BE2C (cell line): ENCODE measurements at regions not wholly inside any gene's neighbourhood (a gene's known extent, or its start where the extent isn't known, plus 50 kb on each side); places are given as distances from the start of the nearest gene placed in this dataset.
"Not testable (repeated sequence)": the region's sequence is repeated elsewhere in the genome, so short reads cannot be mapped to it uniquely, and the experiment has no call there.

Source experiments
- DNase-seq: peaks from one replicate; pipeline ENCODE4 v3.0.0-alpha.2; 2020
- H3K27me3 ChIP-seq: fragments of 250-450 bp; sonication (Bioruptor Pico); 2 replicates; pipeline ENCODE4 v1.5.1; 2020; ENCODE audit warnings: mild to moderate bottlenecking
- H3K36me3 ChIP-seq: fragments of 250-450 bp; sonication (Bioruptor Pico); 2 replicates; pipeline ENCODE4 v1.5.1; 2020; ENCODE audit warnings: mild to moderate bottlenecking
- H3K4me1 ChIP-seq: fragments of 250-450 bp; sonication (Bioruptor Pico); 2 replicates; pipeline ENCODE4 v1.5.1; 2020
- H3K4me3 ChIP-seq: 2 replicates; pipeline ENCODE4 v1.5.1; 2011; ENCODE audit warnings: low read depth, low read length
- H3K9me3 ChIP-seq: fragments of 250-450 bp; sonication (Bioruptor Pico); 2 replicates; pipeline ENCODE4 v1.5.1; 2020
- CTCF ChIP-seq: IDR thresholded peaks from 2 replicates; pipeline ENCODE4 v1.5.1; 2012; ENCODE audit warnings: mild to moderate bottlenecking, low read depth, low read length

DNA sequence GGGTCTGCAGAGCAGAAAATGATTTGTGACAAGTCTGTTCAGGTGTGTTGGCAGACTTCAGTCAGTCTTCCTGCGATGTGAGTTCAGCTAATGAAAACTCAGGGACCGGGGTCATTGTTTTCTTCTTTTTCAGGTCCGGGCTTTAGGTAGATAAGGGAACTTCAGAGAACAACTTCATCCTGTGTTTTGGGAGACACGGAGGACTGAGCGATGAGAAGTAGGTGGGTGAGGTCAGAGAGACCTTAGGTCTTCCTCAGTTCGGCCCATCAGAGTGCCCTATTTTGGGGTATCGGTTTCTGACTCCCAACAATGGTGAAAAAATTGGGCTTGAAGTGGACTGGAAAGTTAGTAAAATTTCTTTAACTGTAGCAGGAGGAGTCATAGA is 88.9 kb upstream of the ATF7IP2 start:
- Histone ChIP-seq H3K4me3 (no peak overlapping the region), H3K4me1 (no peaks in the 10 kb centered on the region), H3K36me3 (no peaks in the 10 kb centered on the region), H3K9me3 (no peaks in the 10 kb centered on the region), H3K27me3 (no peaks in the 10 kb centered on the region)
- TF ChIP-seq CTCF = no peak
- DNase-seq = no peak

GRCh38 chr16:10297341-10298006 is 88.4 kb upstream of the ATF7IP2 start:
- Histone ChIP-seq H3K4me3 (no peak overlapping the region), H3K36me3 (no peaks in the 10 kb centered on the region), H3K27me3 (no peaks in the 10 kb centered on the region), H3K9me3 (no peaks in the 10 kb centered on the region), H3K4me1 (no peaks in the 10 kb centered on the region)
- no peak for DNase-seq
- TF ChIP-seq CTCF = no peak

GRCh38 chr16:10300905-10301304 is 85.0 kb upstream of the ATF7IP2 start:
- TF ChIP-seq CTCF = no peak
- Histone ChIP-seq H3K4me1 (no peaks in the 10 kb centered on the region), H3K9me3 (no peaks in the 10 kb centered on the region), H3K36me3 (no peaks in the 10 kb centered on the region), H3K27me3 (no peaks in the 10 kb centered on the region), H3K4me3 (no peak overlapping the region)
- no peak for DNase-seq

GRCh38 chr16:10301547-10301946 is 84.3 kb upstream of the ATF7IP2 start:
- DNase-seq, H3K4me1 ChIP-seq: not testable (repeated sequence)

GRCh38 chr16:10305912-10306311 is 79.9 kb upstream of the ATF7IP2 start:
- TF ChIP-seq CTCF = no peak
- H3K9me3 ChIP-seq = no peaks in the 10 kb centered on the region
- H3K4me1 ChIP-seq = no peaks in the 10 kb centered on the region

More at GRCh38 chr16:10301547-10301946, 84.3 kb upstream of the ATF7IP2 start:
- H3K36me3 ChIP-seq, H3K27me3 ChIP-seq, H3K9me3 ChIP-seq, H3K4me3 ChIP-seq: not testable (repeated sequence)

DNA sequence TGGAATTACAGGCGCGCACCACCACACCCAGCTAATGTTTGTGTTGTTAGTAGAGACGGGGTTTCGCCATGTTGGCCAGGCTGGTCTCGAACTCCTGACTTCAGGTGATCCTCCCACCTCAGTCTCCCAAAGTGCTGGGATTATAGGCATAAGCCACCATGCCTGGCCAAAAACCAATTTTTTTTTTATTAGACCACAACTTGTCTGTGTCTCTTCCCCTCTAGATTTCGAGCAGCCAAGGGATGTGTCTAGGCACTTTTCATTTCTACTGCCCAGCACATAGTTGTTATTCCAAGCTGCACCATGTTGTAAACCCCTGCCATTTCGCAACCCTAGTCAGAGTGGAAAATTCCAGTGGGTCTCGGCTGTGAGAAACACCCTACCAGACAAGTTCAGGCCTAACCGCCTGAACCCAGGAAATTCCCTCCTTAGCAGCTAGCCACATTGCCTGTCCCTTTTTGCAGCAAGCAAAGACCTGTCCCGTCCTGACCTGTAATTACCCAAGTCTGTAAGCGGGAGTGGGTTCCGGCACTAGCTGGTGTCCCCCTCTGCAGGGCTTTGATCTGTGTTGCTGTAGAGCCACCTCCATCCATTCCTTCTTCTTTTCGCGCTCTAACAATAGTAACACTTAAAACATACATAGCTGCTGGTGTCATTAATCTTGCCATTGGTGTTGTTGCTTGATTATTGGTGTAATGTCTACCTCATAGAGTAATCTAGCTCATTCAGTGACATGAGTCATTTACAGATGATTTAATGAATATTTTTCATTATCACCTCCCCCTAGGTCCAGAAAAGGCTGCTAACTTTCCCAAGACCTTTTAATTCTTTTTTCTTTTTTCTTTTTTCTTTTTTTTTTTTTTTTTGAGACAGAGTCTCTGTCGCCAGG is 77.3 kb upstream of the ATF7IP2 start:
- Histone ChIP-seq H3K36me3 (no peaks in the 10 kb centered on the region), H3K4me1 (no peaks in the 10 kb centered on the region), H3K4me3 (no peak overlapping the region), H3K27me3 (no peaks in the 10 kb centered on the region), H3K9me3 (no peaks in the 10 kb centered on the region)
- no peak for DNase-seq
- TF ChIP-seq CTCF = no peak

More at GRCh38 chr16:10305912-10306311, 79.9 kb upstream of the ATF7IP2 start:
- no peak overlapping the region for H3K4me3 ChIP-seq
- H3K36me3 ChIP-seq = no peaks in the 10 kb centered on the region
- H3K27me3 ChIP-seq = no peaks in the 10 kb centered on the region
- no peak for DNase-seq
